LNCAP (cell line): ENCODE measurements at regions not wholly inside any gene's neighbourhood (a gene's known extent, or its start where the extent isn't known, plus 50 kb on each side); places are given as distances from the start of the nearest gene placed in this dataset.

ENCODE experiments used
- CTCF ChIP-seq: fragments of 450-650 bp; IDR thresholded peaks from 2 replicates; pipeline ENCODE4 v1.5.1; 2017; ENCODE audit warnings: mild to moderate bottlenecking

GRCh38 chr7:39819514-39819913 is 130.5 kb upstream of the CDK13 start:
- TF ChIP-seq CTCF, result no peak

GRCh38 chr7:39824456-39825200 is 125.4 kb upstream of the CDK13 start:
- TF ChIP-seq CTCF, result no peak

- no peak for TF ChIP-seq CTCF
Measured at GRCh38 chr7:39825401-39825980, 124.6 kb upstream of the CDK13 start.

GRCh38 chr7:39826166-39826565 is 123.9 kb upstream of the CDK13 start:
- TF ChIP-seq CTCF, result no peak

GRCh38 chr7:39827571-39827970 is 122.5 kb upstream of the CDK13 start:
- no peak for TF ChIP-seq CTCF

GRCh38 chr7:39829028-39829427 is 121.0 kb upstream of the CDK13 start:
- no peak for TF ChIP-seq CTCF

GRCh38 chr7:39832519-39833085 is 117.5 kb upstream of the CDK13 start:
- no peak for TF ChIP-seq CTCF
